ENCODE measurements at regions not wholly inside any gene's neighbourhood (a gene's known extent, or its start where the extent isn't known, plus 50 kb on each side); places are given as distances from the start of the nearest gene placed in this dataset.
"Not testable (repeated sequence)": the region's sequence is repeated elsewhere in the genome, so short reads cannot be mapped to it uniquely, and the experiment has no call there.

GRCh38 chr15:25248583-25249235 is 190.1 kb downstream of the UBE3A start:
- Histone ChIP-seq H3K27me3 (replicated peaks; ENCODE audit: control insufficient read depth, insufficient read depth, low read length) (no peaks in the 10 kb centered on the region), H3K36me3 (ENCODE audit: control insufficient read depth, insufficient read depth, low read length) (no peaks in the 10 kb centered on the region), H3K4me3 (replicated peaks; ENCODE audit: low read depth, low read length) (no peak overlapping the region)
- TF ChIP-seq CTCF (IDR thresholded peaks at IDR 0.05; ENCODE audit: insufficient read depth, low read length, poor library complexity, severe bottlenecking) = no peak
- no peak for DNase-seq (ENCODE audit: extremely low read depth, insufficient read length)

GRCh38 chr15:25249236-25250010 is 189.4 kb downstream of the UBE3A start:
- no peak for TF ChIP-seq CTCF (IDR thresholded peaks at IDR 0.05; ENCODE audit: insufficient read depth, low read length, poor library complexity, severe bottlenecking)

GRCh38 chr15:25250011-25250596 is 188.7 kb downstream of the UBE3A start:
- no peaks in the 10 kb centered on the region for H3K27me3 ChIP-seq (replicated peaks; ENCODE audit: control insufficient read depth, insufficient read depth, low read length)
- H3K4me3 ChIP-seq (replicated peaks; ENCODE audit: low read depth, low read length) = no peak overlapping the region
- no peaks in the 10 kb centered on the region for H3K36me3 ChIP-seq (ENCODE audit: control insufficient read depth, insufficient read depth, low read length)
- no peak for TF ChIP-seq CTCF (IDR thresholded peaks at IDR 0.05; ENCODE audit: insufficient read depth, low read length, poor library complexity, severe bottlenecking)
- no peak for DNase-seq (ENCODE audit: extremely low read depth, insufficient read length)

More at GRCh38 chr15:25249236-25250010, 189.4 kb downstream of the UBE3A start:
- Histone ChIP-seq H3K36me3 (ENCODE audit: control insufficient read depth, insufficient read depth, low read length) (no peaks in the 10 kb centered on the region), H3K4me3 (replicated peaks; ENCODE audit: low read depth, low read length) (no peak overlapping the region), H3K27me3 (replicated peaks; ENCODE audit: control insufficient read depth, insufficient read depth, low read length) (no peaks in the 10 kb centered on the region)
- no peak for DNase-seq (ENCODE audit: extremely low read depth, insufficient read length)

- no peaks in the 10 kb centered on the region for H3K36me3 ChIP-seq (ENCODE audit: control insufficient read depth, insufficient read depth, low read length)
- H3K27me3 ChIP-seq (replicated peaks; ENCODE audit: control insufficient read depth, insufficient read depth, low read length) = no peaks in the 10 kb centered on the region
- TF ChIP-seq CTCF (IDR thresholded peaks at IDR 0.05; ENCODE audit: insufficient read depth, low read length, poor library complexity, severe bottlenecking) = no peak
- no peak for DNase-seq (ENCODE audit: extremely low read depth, insufficient read length)
- H3K4me3 ChIP-seq (replicated peaks; ENCODE audit: low read depth, low read length) = no peak overlapping the region
These were observed 187.8 kb downstream of the UBE3A start for GRCh38 chr15:25250906-25251622.

GRCh38 chr15:25251700-25252390 is 187.0 kb downstream of the UBE3A start:
- no peak for TF ChIP-seq CTCF (IDR thresholded peaks at IDR 0.05; ENCODE audit: insufficient read depth, low read length, poor library complexity, severe bottlenecking)
- no peak for DNase-seq (ENCODE audit: extremely low read depth, insufficient read length)
- Histone ChIP-seq H3K4me3 (replicated peaks; ENCODE audit: low read depth, low read length) (no peak overlapping the region), H3K27me3 (replicated peaks; ENCODE audit: control insufficient read depth, insufficient read depth, low read length) (no peaks in the 10 kb centered on the region), H3K36me3 (ENCODE audit: control insufficient read depth, insufficient read depth, low read length) (no peaks in the 10 kb centered on the region)

GRCh38 chr15:25253048-25253973 is 185.5 kb downstream of the UBE3A start:
- not testable (repeated sequence) for DNase-seq (ENCODE audit: extremely low read depth, insufficient read length); H3K36me3 ChIP-seq (ENCODE audit: control insufficient read depth, insufficient read depth, low read length); H3K27me3 ChIP-seq (replicated peaks; ENCODE audit: control insufficient read depth, insufficient read depth, low read length); H3K4me3 ChIP-seq (replicated peaks; ENCODE audit: low read depth, low read length)

Data from GM06990 (cell line).